ENCODE measurements at regions not wholly inside any gene's neighbourhood (a gene's known extent, or its start where the extent isn't known, plus 50 kb on each side); places are given as distances from the start of the nearest gene placed in this dataset.

GRCh38 chr2:104584393-104584792 is 269.5 kb upstream of the POU3F3 start:
- Histone ChIP-seq H3K9me3 (replicated peaks in 1 of 3) (no peaks in the 10 kb centered on the region), H3K4me3 (no peak overlapping the region), H3K4me1 (replicated peaks in 1 of 2) (no peaks in the 10 kb centered on the region), H3K27ac (no peak overlapping the region), H3K36me3 (replicated peaks in 1 of 2) (no peaks in the 10 kb centered on the region), H3K27me3 (no peaks in the 10 kb centered on the region)
- TF ChIP-seq CTCF (IDR thresholded peaks at IDR 0.05): no peak
- TF ChIP-seq POLR2A (IDR thresholded peaks at IDR 0.05): no peak
- intact Hi-C loops (cut with DNase I): no loop called here
- WGBS, 4 donors: 60 to 69% (median 67%) methylated on average over 4 of the region's 4 CpGs
- no peak for DNase-seq

GRCh38 chr2:104595576-104595975 is 258.3 kb upstream of the POU3F3 start:
- Histone ChIP-seq H3K4me1 (replicated peaks in 1 of 2) (no peaks in the 10 kb centered on the region), H3K36me3 (replicated peaks in 1 of 2) (no peaks in the 10 kb centered on the region), H3K27ac (no peak overlapping the region), H3K9me3 (replicated peaks in 1 of 3) (no peaks in the 10 kb centered on the region), H3K4me3 (no peak overlapping the region), H3K27me3 (no peaks in the 10 kb centered on the region)
- TF ChIP-seq POLR2A (IDR thresholded peaks at IDR 0.05): no peak
- no peak for TF ChIP-seq CTCF (IDR thresholded peaks at IDR 0.05)
- 71 to 92% (median 75%) methylated on average over 3 of the region's 3 CpGs for WGBS, 4 donors
- intact Hi-C loops (cut with DNase I): no loop called here
- no peak for DNase-seq

GRCh38 chr2:104597942-104598341 is 256.0 kb upstream of the POU3F3 start:
- intact Hi-C loops (cut with DNase I): no loop called here

GRCh38 chr2:104598636-104599035 is 255.3 kb upstream of the POU3F3 start:
- Histone ChIP-seq H3K27ac (no peak overlapping the region), H3K4me3 (no peak overlapping the region), H3K27me3 (no peaks in the 10 kb centered on the region), H3K9me3 (replicated peaks in 1 of 3) (no peaks in the 10 kb centered on the region), H3K36me3 (replicated peaks in 1 of 2) (no peaks in the 10 kb centered on the region), H3K4me1 (replicated peaks in 1 of 2) (no peaks in the 10 kb centered on the region)
- 79 to 96% (median 86%) methylated on average over 4 to 6 of the region's 6 CpGs for WGBS, 4 donors
- no peak for TF ChIP-seq POLR2A (IDR thresholded peaks at IDR 0.05)
- TF ChIP-seq CTCF (IDR thresholded peaks at IDR 0.05): no peak
- no peak for DNase-seq
- intact Hi-C loops (cut with DNase I): no loop called here

More at GRCh38 chr2:104597942-104598341, 256.0 kb upstream of the POU3F3 start:
- Histone ChIP-seq H3K9me3 (replicated peaks in 1 of 3) (no peaks in the 10 kb centered on the region), H3K4me1 (replicated peaks in 1 of 2) (no peaks in the 10 kb centered on the region), H3K27ac (no peak overlapping the region), H3K36me3 (replicated peaks in 1 of 2) (no peaks in the 10 kb centered on the region), H3K27me3 (no peaks in the 10 kb centered on the region), H3K4me3 (no peak overlapping the region)
- no peak for TF ChIP-seq CTCF (IDR thresholded peaks at IDR 0.05)
- TF ChIP-seq POLR2A (IDR thresholded peaks at IDR 0.05): no peak
- 87 to 94% (median 88%) methylated on average over 2 of the region's 2 CpGs for WGBS, 4 donors
- DNase-seq: no peak
